HEK293 (cell line): ENCODE measurements at regions not wholly inside any gene's neighbourhood (a gene's known extent, or its start where the extent isn't known, plus 50 kb on each side); places are given as distances from the start of the nearest gene placed in this dataset.

Source experiments
- CTCF ChIP-seq: fragments of 450-650 bp; formaldehyde crosslinking; IDR thresholded peaks from 2 replicates; pipeline ENCODE4 v1.5.1; 2016; ENCODE audit warnings: missing biosample characterization, missing genetic modification characterization
- MZF1 ChIP-seq: fragments of 450-650 bp; formaldehyde crosslinking; IDR thresholded peaks from 2 replicates; pipeline ENCODE4 v1.5.1; 2017; ENCODE audit warnings: missing biosample characterization, missing genetic modification characterization, borderline replicate concordance
- RBAK ChIP-seq: fragments of 450-650 bp; formaldehyde crosslinking; IDR thresholded peaks from 2 replicates; pipeline ENCODE4 v1.5.1; 2016; ENCODE audit warnings: missing biosample characterization, missing genetic modification characterization
- SETDB1 ChIP-seq: IDR thresholded peaks from one replicate; pipeline ENCODE4 v1.6.1; 2017; ENCODE audit warnings: mild to moderate bottlenecking, low read length, moderate library complexity, mixed read lengths; ENCODE audit not compliant: insufficient read length
- SP2 ChIP-seq: fragments of 450-650 bp; formaldehyde crosslinking; IDR thresholded peaks from 2 replicates; pipeline ENCODE4 v1.5.1; 2016; ENCODE audit warnings: missing biosample characterization, missing genetic modification characterization
- ZBTB1 ChIP-seq: fragments of 450-650 bp; formaldehyde crosslinking; IDR thresholded peaks from 2 replicates; pipeline ENCODE4 v1.5.1; 2016; ENCODE audit warnings: missing biosample characterization, missing genetic modification characterization
- ZBTB7A ChIP-seq: fragments of 450-650 bp; formaldehyde crosslinking; IDR thresholded peaks from 2 replicates; pipeline ENCODE4 v1.5.1; 2016; ENCODE audit warnings: low read depth, missing biosample characterization, missing genetic modification characterization
- ZNF18 ChIP-seq: fragments of 450-650 bp; formaldehyde crosslinking; IDR thresholded peaks from 2 replicates; pipeline ENCODE4 v1.5.1; 2016; ENCODE audit warnings: missing biosample characterization, missing genetic modification characterization
- ZNF239 ChIP-seq: fragments of 450-650 bp; formaldehyde crosslinking; IDR thresholded peaks from 2 replicates; pipeline ENCODE4 v1.5.1; 2016; ENCODE audit warnings: missing biosample characterization, missing genetic modification characterization
- ZNF701 ChIP-seq: fragments of 450-650 bp; formaldehyde crosslinking; IDR thresholded peaks from 2 replicates; pipeline ENCODE4 v1.5.1; 2016; ENCODE audit warnings: missing biosample characterization, missing genetic modification characterization
- TF ChIP-seq, protein P1 (sequence below): fragments of 450-650 bp; formaldehyde crosslinking; IDR thresholded peaks from 2 replicates; pipeline ENCODE4 v1.5.1; 2016; ENCODE audit warnings: missing biosample characterization, missing genetic modification characterization, borderline replicate concordance

DNA sequence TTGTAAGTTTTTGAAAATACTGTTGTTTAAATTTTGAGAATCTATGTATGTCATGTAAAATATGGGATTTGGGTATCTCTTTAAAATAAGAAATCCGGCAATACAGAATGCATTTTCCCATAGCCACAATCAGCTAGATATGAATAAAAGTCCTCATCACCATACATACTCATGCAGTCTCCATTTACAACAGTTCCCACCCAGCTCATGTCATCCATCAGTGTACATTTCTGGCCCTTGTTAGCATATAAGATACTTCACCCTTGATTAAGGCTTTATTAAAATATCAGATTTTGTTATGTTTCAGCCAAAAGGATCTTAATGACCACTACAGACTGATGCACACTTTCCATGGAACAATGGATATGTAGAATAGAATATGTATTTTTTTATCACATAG, 218.0 kb downstream of the DPY19L2 start:
- TF ChIP-seq SETDB1 (no peak), ZNF18 (no peak), ZBTB1 (tag by site-specific recombination) (no peak), ZNF239 (tag by site-specific recombination) (no peak), CTCF (tag by site-specific recombination) (no peak), SP2 (no peak), ZNF701 (no peak), RBAK (tag by site-specific recombination) (no peak), ZBTB7A (tag by site-specific recombination) (no peak), MZF1 (no peak)
- TF ChIP-seq, protein P1, sequence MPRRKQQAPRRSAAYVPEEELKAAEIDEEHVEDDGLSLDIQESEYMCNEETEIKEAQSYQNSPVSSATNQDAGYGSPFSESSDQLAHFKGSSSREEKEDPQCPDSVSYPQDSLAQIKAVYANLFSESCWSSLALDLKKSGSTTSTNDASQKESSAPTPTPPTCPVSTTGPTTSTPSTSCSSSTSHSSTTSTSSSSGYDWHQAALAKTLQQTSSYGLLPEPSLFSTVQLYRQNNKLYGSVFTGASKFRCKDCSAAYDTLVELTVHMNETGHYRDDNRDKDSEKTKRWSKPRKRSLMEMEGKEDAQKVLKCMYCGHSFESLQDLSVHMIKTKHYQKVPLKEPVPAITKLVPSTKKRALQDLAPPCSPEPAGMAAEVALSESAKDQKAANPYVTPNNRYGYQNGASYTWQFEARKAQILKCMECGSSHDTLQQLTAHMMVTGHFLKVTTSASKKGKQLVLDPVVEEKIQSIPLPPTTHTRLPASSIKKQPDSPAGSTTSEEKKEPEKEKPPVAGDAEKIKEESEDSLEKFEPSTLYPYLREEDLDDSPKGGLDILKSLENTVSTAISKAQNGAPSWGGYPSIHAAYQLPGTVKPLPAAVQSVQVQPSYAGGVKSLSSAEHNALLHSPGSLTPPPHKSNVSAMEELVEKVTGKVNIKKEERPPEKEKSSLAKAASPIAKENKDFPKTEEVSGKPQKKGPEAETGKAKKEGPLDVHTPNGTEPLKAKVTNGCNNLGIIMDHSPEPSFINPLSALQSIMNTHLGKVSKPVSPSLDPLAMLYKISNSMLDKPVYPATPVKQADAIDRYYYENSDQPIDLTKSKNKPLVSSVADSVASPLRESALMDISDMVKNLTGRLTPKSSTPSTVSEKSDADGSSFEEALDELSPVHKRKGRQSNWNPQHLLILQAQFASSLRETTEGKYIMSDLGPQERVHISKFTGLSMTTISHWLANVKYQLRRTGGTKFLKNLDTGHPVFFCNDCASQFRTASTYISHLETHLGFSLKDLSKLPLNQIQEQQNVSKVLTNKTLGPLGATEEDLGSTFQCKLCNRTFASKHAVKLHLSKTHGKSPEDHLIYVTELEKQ (tag by site-specific recombination) = no peak
